ENCODE measurements at regions not wholly inside any gene's neighbourhood (a gene's known extent, or its start where the extent isn't known, plus 50 kb on each side); places are given as distances from the start of the nearest gene placed in this dataset.
"Not testable (repeated sequence)": the region's sequence is repeated elsewhere in the genome, so short reads cannot be mapped to it uniquely, and the experiment has no call there.

DNA sequence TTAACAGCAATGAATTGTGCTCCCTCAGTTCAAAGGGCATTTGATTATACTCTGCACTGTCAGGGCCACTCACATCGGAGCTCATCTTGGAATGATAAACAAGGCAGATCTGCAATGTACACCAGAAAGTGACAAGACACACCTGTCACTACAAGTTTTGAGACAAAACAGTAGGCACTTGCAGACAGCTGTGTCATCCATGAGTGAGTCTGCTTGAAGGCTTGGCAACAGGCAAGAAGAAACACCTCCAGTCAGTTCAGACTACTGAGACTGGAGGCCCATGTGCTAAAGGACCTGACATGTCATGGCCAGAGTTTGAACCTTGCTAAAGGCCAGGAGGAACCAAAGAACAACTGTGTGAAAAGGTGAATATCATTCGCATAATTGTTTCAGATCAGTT, 354.5 kb downstream of the CEP170 start:
- DNase-seq = not testable (repeated sequence)

GRCh38 chr1:242890192-242890741, 364.8 kb downstream of the CEP170 start:
- DNase-seq = no peak

- no peak for DNase-seq
Observed at GRCh38 chr1:242886137-242886536, 361.6 kb upstream of the PLD5 start.

- DNase-seq = not testable (repeated sequence)
Observed at GRCh38 chr1:242880022-242880421, 355.5 kb upstream of the PLD5 start.

GRCh38 chr1:242877743-242878142, 353.2 kb upstream of the PLD5 start:
- DNase-seq = no peak

- DNase-seq = no peak
Observed at GRCh38 chr1:242877229-242877628, 352.7 kb upstream of the PLD5 start.

GRCh38 chr1:242876030-242876429, 351.5 kb upstream of the PLD5 start:
- DNase-seq = no peak

DNA sequence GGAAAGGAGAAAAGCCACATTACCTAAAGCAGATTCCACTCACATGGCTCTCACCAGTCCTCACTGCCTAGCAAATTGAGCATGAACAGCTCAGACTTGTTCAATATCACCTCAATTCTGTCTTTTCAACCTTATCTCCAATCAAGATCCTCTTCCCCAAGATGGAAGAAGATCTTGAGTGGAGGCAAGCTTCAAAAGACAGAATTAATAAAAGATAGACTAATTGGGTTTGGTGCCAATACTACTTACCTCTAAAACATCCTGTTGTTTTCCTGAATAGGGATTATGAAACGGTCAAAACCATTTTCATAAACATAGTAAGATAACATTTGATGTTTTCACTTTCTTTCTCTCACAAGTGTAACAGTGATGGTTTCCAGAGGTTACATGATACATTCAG, 349.2 kb upstream of the PLD5 start:
- DNase-seq = no peak

DNA sequence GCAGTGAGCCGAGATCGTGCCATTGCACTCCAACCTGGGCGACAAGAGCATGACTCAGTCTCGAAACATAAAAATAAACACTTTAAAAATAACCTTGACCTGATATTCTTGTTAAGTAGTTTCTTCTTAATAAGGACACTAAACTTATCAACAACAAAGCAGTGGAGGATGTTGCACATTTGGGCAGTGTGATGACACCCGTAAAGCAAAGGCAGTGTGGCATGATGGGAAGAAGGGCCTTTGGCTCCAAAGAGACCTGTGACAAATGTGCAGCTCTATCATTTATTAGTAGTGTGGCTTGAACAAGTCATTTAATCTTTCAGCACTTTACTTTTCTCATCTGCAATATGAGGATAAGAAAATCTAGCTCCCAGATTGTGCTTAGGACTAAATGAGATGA, 348.0 kb upstream of the PLD5 start:
- no peak for DNase-seq

DNA sequence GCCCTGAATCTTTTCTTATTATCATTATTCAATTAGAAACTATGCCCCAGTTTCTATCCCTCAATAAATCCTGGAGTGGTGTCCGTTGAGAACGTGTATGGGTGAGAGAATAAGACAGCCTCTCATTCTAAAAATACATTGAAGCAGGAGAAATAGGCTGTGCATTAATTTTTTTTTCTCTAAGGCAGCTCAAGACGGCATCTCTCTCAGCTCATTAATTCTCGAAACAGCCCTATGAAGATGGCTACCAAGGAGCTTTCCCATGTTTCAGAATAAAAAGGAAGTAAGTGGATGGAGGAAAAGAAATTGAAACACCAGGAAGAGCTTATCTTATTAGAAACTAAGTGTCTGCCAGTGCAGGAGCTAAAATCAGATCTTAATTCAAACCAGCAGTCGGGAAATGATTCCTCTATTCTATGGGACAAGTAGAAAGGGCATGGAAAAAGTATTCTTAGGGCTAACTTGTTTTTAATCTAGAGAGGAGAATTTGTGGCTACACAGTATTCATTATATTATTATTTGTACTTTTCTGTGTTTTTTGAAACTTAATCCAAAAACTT, 347.1 kb upstream of the PLD5 start:
- DNase-seq = no peak

DNA sequence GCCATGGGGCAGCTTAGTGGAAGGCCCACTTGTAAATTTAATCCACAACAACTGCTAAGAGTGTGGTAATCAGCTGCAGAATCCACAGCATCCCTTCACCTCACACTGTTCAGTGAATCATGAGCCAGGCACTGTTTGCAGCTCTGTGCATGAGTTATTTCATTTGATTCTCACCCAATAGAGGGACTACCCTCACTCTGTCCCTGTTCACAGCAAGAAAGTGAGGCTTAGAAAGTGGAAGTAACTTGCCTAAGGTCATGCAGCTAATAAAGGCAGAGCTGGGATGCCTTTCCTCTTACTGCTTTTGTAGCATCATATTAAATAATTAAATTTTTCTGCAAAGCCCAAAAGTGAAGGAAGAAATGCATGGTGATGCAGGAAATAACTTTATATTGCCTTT, 346.5 kb upstream of the PLD5 start:
- no peak for DNase-seq

DNA sequence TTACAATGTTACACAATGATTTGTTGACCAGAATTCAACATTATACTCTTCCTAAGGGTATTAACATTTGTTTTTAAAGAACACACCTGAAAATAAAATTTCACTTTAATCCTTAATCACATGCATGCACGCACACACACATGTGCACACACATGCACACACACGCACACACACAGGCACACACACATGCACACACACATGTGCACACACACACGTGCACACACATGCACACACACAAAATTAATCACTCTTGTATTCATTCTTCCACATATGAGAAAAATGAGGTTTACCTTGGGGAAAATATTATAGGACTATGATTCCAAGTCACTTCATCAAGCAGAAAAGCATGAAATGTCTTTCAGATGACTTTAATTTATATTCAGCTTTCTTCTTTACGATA, 331.8 kb upstream of the PLD5 start:
- DNase-seq = no peak

DNA sequence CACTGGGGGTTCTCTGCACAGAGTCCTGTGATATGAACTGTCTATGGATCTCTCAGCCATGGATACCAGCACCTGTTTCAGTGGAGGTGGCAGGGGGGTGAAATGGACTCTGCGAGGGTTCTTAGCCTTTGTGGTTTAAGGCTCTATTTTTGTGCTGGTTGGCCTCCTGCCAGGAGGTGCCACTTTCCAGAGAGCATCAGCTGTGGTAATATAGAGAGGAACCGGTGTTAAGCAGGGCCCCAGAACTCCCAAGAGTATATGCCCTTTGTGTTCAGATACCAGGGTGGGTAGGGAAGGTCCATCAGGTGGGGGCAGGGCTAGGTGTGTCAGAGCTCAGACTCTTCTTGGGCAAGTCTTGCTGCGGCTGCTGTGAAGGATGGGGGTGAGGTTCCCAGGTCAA, 330.0 kb upstream of the PLD5 start:
- DNase-seq = no peak

- no peak for DNase-seq
Observed at GRCh38 chr1:242847390-242847993, 323.0 kb upstream of the PLD5 start.

DNA sequence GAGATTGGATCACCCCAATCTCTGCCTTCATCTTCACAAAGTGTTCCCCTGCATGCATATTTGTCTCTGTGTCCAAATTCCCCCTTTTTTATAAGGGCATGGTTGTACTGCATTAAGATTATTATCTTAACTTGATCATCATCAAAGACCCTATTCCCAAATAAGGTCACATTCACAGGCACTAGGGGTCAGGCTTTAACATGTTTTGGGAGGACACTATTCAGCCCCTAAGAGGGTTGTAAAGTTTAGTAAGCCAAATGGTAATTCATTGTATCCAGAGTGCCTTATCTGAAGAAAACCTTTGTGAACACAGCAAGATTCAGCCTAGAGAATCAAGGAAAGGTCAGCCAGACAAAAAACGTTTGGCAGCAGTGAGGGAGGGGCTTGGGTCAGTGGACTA, 317.6 kb upstream of the PLD5 start:
- no peak for DNase-seq

DNA sequence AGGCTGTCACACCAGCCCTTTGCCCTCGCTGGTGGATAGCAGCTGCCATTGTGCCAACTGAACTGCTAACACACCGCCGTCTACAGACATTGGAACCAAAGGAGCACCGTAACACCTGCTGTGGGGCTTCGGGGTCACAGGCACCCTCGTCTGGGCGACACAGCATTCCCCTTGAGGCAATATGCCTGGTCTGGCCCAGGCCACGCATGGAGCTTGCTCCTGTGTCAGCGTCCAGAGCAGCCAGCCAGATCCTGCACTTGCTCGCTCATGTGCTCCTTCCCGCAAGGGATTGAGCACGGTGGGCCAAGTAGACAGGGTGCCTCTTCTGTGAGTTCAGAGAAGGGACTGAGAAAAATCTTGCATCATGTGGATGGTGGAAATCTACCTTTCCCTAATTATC, 314.6 kb upstream of the PLD5 start:
- DNase-seq = no peak

DNA sequence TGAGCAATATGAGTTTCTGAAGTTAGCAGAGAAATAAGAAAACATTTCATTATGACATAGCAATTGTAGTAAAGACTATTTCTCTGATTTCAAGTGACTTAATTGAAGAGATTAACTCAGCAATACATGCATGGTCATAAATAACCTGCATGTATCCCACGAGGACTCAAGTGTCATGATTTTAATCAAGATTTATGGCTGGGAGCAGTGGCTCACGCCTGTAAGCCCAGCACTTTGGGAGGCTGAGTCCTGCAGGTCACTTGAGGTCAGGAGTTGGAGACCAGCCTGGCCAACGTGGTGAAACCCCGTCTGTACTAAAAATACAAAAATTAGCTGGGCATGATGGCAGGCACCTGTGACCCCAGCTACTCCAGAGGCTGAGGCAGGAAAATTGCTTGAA, 311.9 kb upstream of the PLD5 start:
- no peak for DNase-seq

GRCh38 chr1:242828828-242829227, 304.3 kb upstream of the PLD5 start:
- no peak for DNase-seq

- DNase-seq = no peak
Observed at GRCh38 chr1:242828199-242828598, 303.7 kb upstream of the PLD5 start.

DNA sequence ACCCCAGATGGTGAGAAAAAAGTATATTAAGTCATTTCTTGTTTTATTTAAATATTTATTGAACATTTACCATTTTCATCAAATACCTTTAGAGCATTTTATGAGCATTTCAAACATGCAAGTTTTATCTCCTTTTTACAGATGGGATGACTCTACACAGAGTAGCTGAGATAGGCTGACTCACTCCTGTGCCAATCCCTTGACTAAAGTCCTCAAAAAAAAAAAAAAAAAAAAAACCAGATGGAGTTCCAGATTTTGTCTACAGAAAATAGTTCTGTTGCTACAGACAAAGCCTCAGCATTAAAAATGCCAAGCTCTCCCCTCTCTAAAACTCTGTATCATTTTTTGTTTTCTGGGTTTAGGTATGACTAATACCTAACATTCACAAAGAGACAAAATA, 303.0 kb upstream of the PLD5 start:
- DNase-seq = no peak

DNA sequence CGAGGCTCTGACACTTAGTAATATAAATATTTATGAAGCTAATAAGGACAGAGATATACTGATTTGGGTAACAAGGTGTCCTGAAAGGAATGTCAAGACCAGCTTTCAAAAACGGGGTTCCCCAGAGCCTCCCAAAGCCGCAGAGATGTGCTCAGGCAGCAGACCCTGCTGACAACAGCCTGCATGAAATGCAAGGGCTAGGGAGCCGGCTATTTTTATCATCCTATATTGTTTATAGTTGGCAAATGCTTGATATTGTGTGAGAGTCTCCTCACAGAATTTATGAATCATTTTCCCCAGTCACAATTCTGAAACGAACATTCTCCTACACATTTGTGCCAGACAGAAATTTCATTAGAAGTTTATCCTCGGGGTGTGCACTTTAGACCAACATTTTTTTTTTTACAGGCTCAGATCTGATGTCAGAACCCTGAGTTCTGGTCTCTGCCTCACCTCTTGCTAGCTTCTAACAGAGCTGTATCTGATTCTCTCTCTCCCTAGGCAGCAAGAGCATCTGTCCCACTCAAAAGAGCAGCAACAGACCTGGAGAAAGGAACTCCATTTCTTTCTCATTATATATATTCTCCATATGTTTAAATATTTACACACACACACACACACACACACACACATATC, 302.3 kb upstream of the PLD5 start:
- DNase-seq = no peak

- no peak for DNase-seq
Observed at GRCh38 chr1:242824435-242824834, 299.9 kb upstream of the PLD5 start.

DNA sequence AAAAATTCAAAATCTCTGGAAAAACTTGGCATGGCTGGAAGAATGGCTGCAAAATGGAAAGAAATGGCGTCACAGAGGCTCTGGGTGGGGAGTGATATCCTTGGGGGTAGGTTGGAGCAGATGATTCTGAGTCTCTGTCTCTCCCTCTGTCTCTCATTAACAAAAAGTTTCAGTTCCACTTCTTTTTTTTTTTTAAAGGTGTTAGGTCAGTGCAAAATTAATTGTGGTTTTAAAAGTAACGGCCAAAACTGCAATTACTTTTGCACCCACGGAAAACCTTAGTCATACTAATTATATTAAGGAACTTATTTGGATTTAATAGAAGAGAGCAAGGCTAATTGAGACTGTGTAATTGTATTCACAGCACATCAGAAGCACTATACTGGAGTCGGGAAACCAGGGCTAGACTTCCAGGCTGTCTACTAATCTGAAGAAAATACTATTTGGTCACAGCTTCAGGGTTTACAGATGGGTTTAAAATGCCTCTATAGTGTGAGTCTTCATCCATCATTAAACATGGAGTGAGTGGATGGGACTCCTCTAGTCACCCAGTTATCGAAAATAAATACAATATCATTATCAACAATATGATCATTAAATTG, 289.1 kb upstream of the PLD5 start:
- no peak for DNase-seq

Measured in activated CD4-positive, alpha-beta T cell treated with anti-CD3 and anti-CD28 coated beads, Interleukin-2, amount 50 U/mL, for 4 hours (primary cell).